A549 (cell line): ENCODE measurements at regions not wholly inside any gene's neighbourhood (a gene's known extent, or its start where the extent isn't known, plus 50 kb on each side); places are given as distances from the start of the nearest gene placed in this dataset.

Experiments used
- NPAS2 ChIP-seq: fragments of 250-450 bp; sonication (Bioruptor Pico); IDR thresholded peaks from 2 replicates; pipeline ENCODE4 v1.8.0; 2022; ENCODE audit warnings: mild to moderate bottlenecking, moderate library complexity, borderline replicate concordance
- ZFP36 ChIP-seq: fragments of 450-650 bp; IDR thresholded peaks from 2 replicates; pipeline ENCODE4 v1.6.1; 2014; ENCODE audit warnings: borderline replicate concordance; ENCODE audit not compliant: partially characterized antibody
- TF ChIP-seq, protein P1 (sequence below): fragments of 200-600 bp; sonication (generic); IDR thresholded peaks from 2 replicates; pipeline ENCODE4 v1.6.1; 2016; ENCODE audit warnings: antibody characterized with exemption, mild to moderate bottlenecking, moderate library complexity

DNA sequence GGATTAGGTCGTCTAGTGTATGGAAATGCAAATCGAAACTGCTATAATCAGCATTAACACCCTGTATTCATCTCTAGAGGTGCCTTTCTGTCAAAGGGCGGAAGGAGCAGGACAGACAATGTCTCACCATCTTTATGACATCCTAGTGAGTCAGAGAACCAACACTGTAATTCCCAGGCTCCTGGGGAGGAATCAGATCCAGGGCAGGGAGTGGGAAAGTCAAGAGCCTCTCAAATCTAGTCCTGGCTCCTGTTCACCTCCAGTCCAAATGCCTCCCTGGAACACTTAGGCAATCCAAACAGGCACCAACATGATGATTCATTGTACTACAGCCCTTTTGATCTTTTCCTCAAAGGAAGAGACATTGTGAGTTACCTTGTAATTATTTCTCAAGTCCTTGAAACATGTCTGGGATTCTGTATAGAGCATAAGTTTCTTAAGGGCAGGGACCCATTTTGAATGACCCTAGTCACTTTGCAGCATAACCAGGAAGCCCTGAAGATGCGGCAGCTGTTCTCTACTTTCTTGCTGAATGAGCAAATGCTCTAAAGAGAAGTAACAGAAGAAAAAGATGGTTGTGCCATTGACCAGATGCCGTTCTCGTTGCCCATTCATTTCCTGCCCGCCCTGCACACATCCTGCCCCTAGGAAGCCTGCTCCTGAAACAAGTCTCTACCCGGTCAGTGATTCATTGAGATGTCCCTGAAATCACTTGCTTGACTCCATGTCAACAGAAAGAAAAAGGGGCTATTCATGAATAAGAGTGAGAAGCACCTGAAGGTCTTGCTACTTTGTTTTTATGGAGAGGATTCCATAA lies 112.8 kb upstream of the JARID2 start:
- TF ChIP-seq ZFP36 (no peak), NPAS2 (no peak)
- TF ChIP-seq, protein P1, sequence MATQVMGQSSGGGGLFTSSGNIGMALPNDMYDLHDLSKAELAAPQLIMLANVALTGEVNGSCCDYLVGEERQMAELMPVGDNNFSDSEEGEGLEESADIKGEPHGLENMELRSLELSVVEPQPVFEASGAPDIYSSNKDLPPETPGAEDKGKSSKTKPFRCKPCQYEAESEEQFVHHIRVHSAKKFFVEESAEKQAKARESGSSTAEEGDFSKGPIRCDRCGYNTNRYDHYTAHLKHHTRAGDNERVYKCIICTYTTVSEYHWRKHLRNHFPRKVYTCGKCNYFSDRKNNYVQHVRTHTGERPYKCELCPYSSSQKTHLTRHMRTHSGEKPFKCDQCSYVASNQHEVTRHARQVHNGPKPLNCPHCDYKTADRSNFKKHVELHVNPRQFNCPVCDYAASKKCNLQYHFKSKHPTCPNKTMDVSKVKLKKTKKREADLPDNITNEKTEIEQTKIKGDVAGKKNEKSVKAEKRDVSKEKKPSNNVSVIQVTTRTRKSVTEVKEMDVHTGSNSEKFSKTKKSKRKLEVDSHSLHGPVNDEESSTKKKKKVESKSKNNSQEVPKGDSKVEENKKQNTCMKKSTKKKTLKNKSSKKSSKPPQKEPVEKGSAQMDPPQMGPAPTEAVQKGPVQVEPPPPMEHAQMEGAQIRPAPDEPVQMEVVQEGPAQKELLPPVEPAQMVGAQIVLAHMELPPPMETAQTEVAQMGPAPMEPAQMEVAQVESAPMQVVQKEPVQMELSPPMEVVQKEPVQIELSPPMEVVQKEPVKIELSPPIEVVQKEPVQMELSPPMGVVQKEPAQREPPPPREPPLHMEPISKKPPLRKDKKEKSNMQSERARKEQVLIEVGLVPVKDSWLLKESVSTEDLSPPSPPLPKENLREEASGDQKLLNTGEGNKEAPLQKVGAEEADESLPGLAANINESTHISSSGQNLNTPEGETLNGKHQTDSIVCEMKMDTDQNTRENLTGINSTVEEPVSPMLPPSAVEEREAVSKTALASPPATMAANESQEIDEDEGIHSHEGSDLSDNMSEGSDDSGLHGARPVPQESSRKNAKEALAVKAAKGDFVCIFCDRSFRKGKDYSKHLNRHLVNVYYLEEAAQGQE: no peak
